Superior temporal gyrus (tissue), 1 donor: ENCODE measurements at regions not wholly inside any gene's neighbourhood (a gene's known extent, or its start where the extent isn't known, plus 50 kb on each side); places are given as distances from the start of the nearest gene placed in this dataset.

Experiments used
- DNase-seq: peaks from one replicate; pipeline ENCODE4 v3.0.0-alpha.2; 2016; ENCODE audit errors: extremely low spot score

GRCh38 chr1:79790950-79791349 lies 784.4 kb upstream of the ADGRL4 start:
- DNase-seq, result no peak

DNA sequence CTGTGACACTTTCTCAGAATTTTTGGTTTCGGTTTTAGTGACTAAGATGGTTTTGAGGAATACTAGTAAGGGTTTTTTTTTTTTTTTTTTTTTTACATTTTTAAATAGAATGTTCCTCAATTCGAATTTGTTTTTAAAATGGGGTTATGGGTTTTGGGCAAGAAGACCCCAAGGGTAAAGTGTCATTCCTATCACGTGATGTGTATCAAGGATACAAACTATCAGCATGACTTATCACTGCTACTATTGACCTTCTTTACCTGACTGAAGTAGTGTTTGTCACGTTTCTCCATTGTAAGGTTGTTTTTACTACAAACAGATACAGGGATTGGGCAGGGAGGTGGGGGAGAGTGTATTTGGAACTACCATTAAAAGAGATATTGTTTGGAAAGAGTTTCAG lies 781.1 kb upstream of the ADGRL4 start:
- DNase-seq, result no peak

GRCh38 chr1:79785964-79786363 lies 779.4 kb upstream of the ADGRL4 start:
- no peak for DNase-seq

DNA sequence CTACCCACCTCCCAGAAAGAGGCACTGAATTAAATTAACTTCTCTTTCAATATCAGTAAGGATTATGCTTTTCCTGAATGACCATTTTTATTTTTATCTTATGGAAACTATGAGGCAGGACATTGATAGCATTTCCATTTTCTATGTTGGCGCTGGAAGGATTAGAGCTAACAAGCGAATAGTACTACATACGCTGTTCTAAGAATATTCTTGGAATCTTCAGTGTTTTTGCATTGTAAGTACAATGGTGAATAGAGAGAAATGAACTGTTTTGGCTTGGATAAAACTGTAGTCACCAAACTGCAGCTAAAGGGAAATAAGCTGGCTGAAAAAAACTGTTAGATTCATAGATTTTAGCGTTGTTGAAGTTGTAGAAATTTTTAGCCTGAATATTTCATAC lies 779.0 kb upstream of the ADGRL4 start:
- no peak for DNase-seq

DNA sequence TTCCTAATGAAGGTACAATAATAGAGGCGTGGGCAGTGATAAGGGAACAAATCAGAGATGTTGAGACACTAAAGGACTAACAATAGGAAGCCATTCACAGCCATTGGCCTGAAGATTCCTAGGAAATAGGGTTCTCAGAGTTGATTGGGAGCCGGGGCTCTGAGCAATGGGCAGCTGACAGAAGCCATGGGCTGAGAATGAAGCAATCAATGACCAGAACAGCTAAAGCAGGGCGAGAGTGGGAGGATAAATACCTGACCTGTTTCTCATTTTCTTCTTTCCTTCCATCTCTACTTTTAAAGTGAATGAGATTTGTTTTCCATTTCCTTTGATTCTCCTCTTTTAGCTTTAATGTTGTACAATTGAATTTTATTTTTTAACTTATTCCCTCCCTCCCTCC lies 774.7 kb upstream of the ADGRL4 start:
- no peak for DNase-seq

DNA sequence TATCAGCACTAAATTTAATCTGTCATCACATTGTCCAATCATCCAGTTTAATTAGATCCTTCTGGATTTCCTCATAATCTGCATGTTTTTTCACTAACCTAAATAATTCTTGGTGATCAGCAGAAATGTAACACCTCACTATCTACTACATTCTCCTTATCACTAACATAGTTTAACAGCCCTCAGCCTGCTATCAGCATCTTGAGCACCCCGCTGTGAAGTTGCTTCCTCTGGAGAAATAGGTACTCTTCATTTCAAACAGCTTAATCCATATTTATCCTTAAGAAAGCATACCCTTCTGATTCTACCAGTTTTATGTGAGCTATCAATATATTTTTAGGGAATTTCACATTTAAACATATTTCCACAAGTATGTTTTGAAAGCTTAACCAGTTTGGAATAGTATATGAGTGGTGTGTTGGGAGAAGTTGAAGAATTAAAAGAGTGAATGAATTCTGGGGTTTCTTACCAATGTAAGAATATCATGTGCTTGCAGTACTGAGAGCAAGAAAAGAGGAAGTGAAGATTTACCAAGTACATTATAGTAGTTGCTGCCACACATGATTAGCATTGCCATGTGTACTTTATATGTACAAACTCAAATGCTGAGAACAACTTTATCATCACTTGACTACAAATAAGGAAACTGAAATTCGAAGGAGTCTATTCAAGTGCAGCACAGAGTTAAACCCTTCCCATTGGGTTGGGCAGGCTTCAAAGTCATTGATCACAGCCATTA lies 771.1 kb upstream of the ADGRL4 start:
- DNase-seq, result no peak

- DNase-seq, result no peak
Measured at GRCh38 chr1:79775402-79775801, 768.9 kb upstream of the ADGRL4 start.

DNA sequence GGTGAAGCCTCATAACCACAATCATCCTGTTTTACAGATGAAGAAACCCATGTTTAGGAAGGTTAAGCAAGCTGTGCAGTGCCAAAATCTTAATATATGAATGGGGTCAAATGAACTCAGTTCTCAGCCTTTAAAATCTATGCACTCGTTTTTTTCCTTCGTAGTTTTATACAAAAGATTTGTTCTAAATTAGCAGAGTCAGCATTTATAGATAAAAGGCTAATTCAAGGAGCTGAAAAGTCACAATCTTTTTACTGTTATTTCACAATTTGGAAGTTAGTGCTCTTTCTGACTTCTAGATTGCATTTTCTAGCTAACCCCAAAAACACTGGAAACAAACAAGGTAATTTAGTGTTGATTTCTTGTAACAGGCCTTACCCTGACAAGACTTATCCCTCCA lies 766.9 kb upstream of the ADGRL4 start:
- DNase-seq, result no peak

DNA sequence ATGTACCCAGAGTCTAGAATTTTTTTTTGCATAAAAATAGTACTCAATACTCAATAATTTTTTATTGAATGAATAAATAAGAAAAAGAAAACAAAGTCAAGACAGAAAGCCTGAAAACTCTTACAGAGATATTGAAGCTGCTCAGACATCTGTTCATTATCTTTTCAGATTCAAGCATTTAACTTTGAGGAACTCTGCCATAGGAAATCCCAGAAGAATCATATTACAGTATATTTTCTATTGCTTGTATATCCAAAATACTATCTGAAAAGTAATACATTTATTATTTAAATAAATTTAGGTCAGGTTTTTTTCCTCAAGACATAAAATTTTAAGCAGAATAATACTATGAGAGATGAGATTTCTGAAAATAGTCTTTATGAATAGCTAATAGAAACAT lies 755.9 kb upstream of the ADGRL4 start:
- DNase-seq, result no peak

DNA sequence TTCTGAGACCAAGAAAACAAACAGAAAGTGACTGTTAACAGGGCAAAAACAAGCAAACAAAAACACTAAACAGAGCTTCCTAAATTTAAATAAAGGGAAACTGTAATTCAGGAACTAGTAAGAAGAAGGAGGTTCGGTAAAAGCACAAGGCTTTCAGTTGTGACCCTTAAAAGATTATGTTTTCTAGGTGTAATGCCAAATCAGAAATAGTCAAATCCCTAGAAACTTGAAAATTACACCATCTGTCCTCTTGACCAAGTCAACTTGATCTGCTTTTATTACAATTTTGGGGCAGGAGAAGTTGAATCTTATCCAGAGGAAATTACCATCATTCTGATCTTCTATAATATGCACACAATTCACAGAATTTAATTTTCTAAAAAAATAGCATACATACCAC lies 754.0 kb upstream of the ADGRL4 start:
- DNase-seq, result no peak

GRCh38 chr1:79749607-79750006 lies 743.1 kb upstream of the ADGRL4 start:
- no peak for DNase-seq

GRCh38 chr1:79745929-79746328 lies 739.4 kb upstream of the ADGRL4 start:
- DNase-seq, result no peak

DNA sequence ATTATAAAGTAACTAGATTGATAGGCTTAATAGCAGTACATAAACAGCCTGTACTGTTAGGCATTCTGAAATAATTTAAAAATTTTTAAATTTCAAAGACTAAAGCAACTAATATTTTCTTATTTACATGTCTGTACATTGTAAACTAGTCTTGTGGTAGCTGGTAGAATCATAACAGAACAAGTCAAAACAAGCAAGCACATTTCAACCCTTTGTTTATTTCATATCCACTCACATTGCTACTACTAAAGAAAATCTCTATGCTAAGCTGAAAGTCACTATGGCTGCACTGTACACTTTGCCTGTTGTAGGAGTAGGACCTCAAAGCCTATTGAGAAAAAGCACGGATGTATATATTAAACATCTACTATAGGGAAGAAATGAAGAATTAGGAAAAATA lies 738.2 kb upstream of the ADGRL4 start:
- DNase-seq, result no peak

DNA sequence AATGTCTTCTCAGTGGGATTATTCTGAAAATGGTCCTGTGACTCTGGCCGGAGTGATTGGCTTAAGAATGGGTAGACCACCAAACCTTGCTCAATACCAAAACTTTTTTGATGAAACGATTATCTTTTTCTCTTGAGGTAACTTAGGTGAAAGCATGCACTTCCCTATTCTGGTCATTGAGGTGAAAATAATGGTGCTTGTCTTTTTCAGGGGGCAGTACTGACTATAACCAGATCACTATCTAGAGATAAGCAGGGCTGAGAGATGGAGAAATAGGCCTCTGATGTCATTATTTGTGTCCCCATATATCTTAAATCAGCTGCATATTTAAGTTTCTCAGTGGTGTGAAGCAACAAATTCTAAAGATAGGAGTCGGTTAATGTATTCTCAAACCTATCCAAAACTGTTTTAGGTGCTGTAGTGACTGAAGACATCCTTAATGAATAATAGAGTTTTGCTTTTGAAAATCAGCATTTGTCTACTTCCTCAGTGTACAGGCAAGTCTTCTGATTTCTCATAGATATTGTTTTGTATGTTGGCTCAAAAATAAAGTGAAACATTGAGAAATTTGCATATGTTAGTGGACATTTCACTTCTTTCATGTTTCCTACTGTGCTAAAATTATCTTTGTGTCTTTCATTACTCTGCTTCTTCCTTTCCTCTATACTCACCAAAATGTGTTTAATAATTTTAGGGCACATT lies 735.3 kb upstream of the ADGRL4 start:
- DNase-seq, result no peak

- no peak for DNase-seq
Measured at GRCh38 chr1:79738101-79738500, 731.6 kb upstream of the ADGRL4 start.

- no peak for DNase-seq
Measured at GRCh38 chr1:79737193-79737592, 730.7 kb upstream of the ADGRL4 start.

DNA sequence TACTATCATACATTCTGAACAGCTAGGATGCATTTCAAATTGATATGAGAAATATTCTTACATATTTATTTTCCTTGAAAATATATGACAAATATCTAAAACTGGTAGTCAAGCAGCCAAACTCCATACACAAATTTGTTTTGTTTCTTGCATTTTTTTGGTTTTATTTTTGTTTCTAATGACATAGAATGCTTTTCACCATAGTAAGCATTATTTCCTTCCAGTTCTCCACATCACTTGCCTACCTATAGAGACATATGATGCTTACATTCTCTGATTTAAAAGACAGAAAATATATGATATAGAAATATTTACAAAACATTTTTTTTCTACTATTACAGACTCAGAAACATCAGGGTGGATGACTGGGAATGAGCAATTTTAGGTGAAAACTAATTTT lies 726.4 kb upstream of the ADGRL4 start:
- DNase-seq, result no peak

GRCh38 chr1:79726911-79727310 lies 720.4 kb upstream of the ADGRL4 start:
- no peak for DNase-seq

DNA sequence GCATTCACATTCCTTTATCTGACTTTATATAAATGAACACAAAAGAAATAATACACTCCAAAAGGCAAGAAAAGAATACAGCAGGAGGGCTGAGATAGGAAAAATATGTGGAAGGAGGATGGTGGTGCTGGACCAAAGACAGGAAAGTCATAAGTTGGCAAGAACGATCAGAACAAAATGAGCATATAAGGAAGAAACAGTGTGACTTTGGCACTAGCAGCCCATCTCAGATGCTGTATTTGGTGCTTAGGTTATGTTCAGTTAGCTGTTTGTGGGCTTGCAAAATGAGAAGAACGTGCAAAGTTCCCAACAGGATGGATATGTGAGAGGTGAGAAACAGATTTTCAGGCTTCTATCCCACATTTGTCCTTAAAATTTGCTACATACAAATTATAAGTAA lies 719.8 kb upstream of the ADGRL4 start:
- DNase-seq, result peak; percentile 53

DNA sequence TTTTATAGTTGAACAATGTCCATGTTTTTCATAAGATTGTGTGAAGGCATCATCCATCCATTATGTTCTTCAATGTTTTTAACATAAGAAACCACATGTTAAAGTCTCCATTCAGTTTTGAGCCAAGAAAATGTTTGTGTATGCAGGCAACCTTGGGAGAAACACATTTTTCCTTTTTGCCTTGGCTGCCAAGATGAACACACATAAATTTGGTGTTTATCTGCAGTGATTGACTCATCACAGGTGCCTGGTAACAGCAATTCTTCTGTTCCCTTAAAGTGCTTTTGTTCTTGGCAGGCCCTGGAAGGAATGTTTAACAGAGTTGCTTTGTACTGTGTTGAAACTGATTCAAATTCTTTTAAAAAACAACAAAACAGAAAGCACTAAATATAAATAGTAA lies 709.9 kb upstream of the ADGRL4 start:
- DNase-seq, result peak; percentile 31

GRCh38 chr1:79714664-79715063 lies 708.1 kb upstream of the ADGRL4 start:
- DNase-seq, result no peak

DNA sequence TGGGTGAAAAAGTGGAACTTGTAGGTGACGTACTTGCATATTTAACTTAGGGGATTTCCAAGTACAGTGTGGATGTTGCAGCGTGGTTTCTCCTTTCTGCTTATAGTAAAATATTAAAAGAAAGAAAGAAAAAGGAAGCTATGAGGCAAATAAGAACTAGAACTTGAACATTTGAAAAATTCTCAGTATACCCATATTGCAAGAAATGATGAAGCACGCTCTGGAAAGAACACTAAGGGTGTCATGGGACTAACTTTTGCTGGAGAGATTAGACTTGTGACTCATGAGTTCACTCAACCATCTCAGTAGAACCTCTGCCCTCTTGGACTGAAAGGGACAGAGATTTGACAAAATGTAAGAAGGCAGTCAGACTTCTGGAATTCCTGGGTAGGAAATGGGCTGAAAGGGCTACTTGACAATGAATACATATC lies 704.5 kb upstream of the ADGRL4 start:
- no peak for DNase-seq

- DNase-seq, result no peak
Measured at GRCh38 chr1:79708646-79709265, 702.2 kb upstream of the ADGRL4 start.
